ENCODE measurements at regions not wholly inside any gene's neighbourhood (a gene's known extent, or its start where the extent isn't known, plus 50 kb on each side); places are given as distances from the start of the nearest gene placed in this dataset.

DNA sequence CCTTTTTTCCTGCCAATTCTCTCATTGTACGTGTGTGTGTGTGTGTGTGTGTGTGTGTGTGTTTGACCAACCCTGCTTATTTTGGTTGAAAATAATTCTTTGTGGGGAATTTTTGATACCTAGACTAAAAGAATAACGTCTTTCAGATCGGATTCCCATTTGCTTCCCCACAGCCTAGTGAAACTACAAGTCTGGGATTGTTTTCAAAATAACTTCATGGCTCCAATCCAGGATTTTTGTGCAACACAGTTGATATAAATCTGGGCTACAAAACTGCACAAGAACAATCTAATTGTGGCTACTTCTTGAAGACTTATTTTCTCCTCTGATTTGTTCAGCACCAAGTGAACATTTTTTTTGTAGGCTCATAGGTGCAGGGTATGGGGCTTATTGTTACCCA lies 332.8 kb upstream of the MIR17HG start:
- BruUV-seq (replicated peaks) = no TSS peak
- TF ChIP-seq CHD1 (IDR thresholded peaks at IDR 0.05; ENCODE audit: low read depth, low read length) (no peak), RFX5 (IDR thresholded peaks at IDR 0.05; ENCODE audit: low read depth, low read length) (no peak), BHLHE40 (IDR thresholded peaks at IDR 0.05; ENCODE audit: low read depth, low read length) (no peak), CEBPB (IDR thresholded peaks at IDR 0.05; ENCODE audit: low read depth, low read length) (no peak), RAD21 (IDR thresholded peaks at IDR 0.05; ENCODE audit: low read length) (no peak), MAFK (IDR thresholded peaks at IDR 0.05; ENCODE audit: low read depth, low read length) (no peak), SMC3 (IDR thresholded peaks at IDR 0.05; ENCODE audit: low read depth, low read length) (no peak), FOS (IDR thresholded peaks at IDR 0.05; ENCODE audit: low read depth, low read length) (no peak), RCOR1 (IDR thresholded peaks at IDR 0.05; ENCODE audit: insufficient replicate concordance, low read length) (no peak), MXI1 (IDR thresholded peaks at IDR 0.05; ENCODE audit: borderline replicate concordance, low read depth, low read length) (no peak), POLR2A (IDR thresholded peaks at IDR 0.05; ENCODE audit: low read depth, low read length) (no peak), MAZ (IDR thresholded peaks at IDR 0.05; ENCODE audit: borderline replicate concordance, low read depth, low read length) (no peak), NFE2L2 (IDR thresholded peaks at IDR 0.05; ENCODE audit: low read depth, low read length) (no peak)
- TF ChIP-seq, protein P1, sequence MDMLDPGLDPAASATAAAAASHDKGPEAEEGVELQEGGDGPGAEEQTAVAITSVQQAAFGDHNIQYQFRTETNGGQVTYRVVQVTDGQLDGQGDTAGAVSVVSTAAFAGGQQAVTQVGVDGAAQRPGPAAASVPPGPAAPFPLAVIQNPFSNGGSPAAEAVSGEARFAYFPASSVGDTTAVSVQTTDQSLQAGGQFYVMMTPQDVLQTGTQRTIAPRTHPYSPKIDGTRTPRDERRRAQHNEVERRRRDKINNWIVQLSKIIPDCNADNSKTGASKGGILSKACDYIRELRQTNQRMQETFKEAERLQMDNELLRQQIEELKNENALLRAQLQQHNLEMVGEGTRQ (IDR thresholded peaks at IDR 0.05; ENCODE audit: low read depth, low read length) = no peak
- TF ChIP-seq, protein P2, sequence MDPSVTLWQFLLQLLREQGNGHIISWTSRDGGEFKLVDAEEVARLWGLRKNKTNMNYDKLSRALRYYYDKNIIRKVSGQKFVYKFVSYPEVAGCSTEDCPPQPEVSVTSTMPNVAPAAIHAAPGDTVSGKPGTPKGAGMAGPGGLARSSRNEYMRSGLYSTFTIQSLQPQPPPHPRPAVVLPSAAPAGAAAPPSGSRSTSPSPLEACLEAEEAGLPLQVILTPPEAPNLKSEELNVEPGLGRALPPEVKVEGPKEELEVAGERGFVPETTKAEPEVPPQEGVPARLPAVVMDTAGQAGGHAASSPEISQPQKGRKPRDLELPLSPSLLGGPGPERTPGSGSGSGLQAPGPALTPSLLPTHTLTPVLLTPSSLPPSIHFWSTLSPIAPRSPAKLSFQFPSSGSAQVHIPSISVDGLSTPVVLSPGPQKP (IDR thresholded peaks at IDR 0.05; ENCODE audit: borderline replicate concordance, low read depth, low read length) = no peak
- TF ChIP-seq, protein P3, sequence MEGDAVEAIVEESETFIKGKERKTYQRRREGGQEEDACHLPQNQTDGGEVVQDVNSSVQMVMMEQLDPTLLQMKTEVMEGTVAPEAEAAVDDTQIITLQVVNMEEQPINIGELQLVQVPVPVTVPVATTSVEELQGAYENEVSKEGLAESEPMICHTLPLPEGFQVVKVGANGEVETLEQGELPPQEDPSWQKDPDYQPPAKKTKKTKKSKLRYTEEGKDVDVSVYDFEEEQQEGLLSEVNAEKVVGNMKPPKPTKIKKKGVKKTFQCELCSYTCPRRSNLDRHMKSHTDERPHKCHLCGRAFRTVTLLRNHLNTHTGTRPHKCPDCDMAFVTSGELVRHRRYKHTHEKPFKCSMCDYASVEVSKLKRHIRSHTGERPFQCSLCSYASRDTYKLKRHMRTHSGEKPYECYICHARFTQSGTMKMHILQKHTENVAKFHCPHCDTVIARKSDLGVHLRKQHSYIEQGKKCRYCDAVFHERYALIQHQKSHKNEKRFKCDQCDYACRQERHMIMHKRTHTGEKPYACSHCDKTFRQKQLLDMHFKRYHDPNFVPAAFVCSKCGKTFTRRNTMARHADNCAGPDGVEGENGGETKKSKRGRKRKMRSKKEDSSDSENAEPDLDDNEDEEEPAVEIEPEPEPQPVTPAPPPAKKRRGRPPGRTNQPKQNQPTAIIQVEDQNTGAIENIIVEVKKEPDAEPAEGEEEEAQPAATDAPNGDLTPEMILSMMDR (conservative IDR thresholded peaks at IDR 0.05; ENCODE audit: low read depth, low read length) = no peak
- Histone ChIP-seq H3K4me2 (ENCODE audit: low read depth, low read length) (no peak overlapping the region), H2AK5ac (ENCODE audit: low read depth, low read length) (no peak overlapping the region), H3K79me1 (ENCODE audit: low read depth in 1 of 2, low read length in 2 of 2) (no peaks in the 10 kb centered on the region), H3K27me3 (ENCODE audit: control insufficient read depth, insufficient read depth, low read length) (no peaks in the 10 kb centered on the region), H3K23ac (ENCODE audit: low read depth, low read length) (no peak overlapping the region), H3K27ac (ENCODE audit: insufficient read depth, low read length) (no peak overlapping the region), H2BK20ac (ENCODE audit: low read depth, low read length) (no peak overlapping the region), H3K4me3 (ENCODE audit: insufficient read depth, low read depth, low read length) (no peak overlapping the region), H3K14ac (replicated peaks; ENCODE audit: low read depth, low read length) (no peak overlapping the region), H2BK5ac (ENCODE audit: low read depth, low read length, poor library complexity, severe bottlenecking) (no peak overlapping the region), H3K36me3 (ENCODE audit: control insufficient read depth, insufficient read depth, low read length) (no peaks in the 10 kb centered on the region), H3K4me1 (ENCODE audit: control insufficient read depth, insufficient read depth, low read length) (no peaks in the 10 kb centered on the region), H3K56ac (ENCODE audit: extremely low read depth, insufficient read depth, low read length) (no peak overlapping the region), H4K8ac (ENCODE audit: low read depth in 2 of 2, low read length in 2 of 2) (no peak overlapping the region), H2AFZ (replicated peaks; ENCODE audit: low read length, poor library complexity) (no peak overlapping the region), H3K9ac (ENCODE audit: low read depth, low read length) (no peak overlapping the region), H4K5ac (ENCODE audit: low read depth, low read length) (no peak overlapping the region), H3K4ac (ENCODE audit: low read depth, low read length) (no peak overlapping the region), H2AK9ac (replicated peaks; ENCODE audit: low read depth, low read length, poor library complexity) (no peak overlapping the region), H4K91ac (ENCODE audit: insufficient read depth, low read depth, low read length) (no peak overlapping the region), H2BK15ac (ENCODE audit: low read depth, low read length) (no peak overlapping the region), H2BK120ac (ENCODE audit: low read depth, low read length) (no peak overlapping the region), H3K9me1 (ENCODE audit: insufficient read depth, low read length) (no peaks in the 10 kb centered on the region), H3K9me3 (ENCODE audit: control insufficient read depth, insufficient read depth, low read length) (no peaks in the 10 kb centered on the region), H4K20me1 (ENCODE audit: insufficient read depth, low read length) (no peaks in the 10 kb centered on the region), H3K18ac (ENCODE audit: low read depth, low read length) (no peak overlapping the region)
- ChIA-PET CTCF (no interaction called here), POLR2A (ENCODE audit: unreplicated experiment) (no interaction called here)
- in situ Hi-C loops (cut with MboI; ENCODE audit: low sequenced_read_pairs) (no loop called here), dilution Hi-C loops (cut with HindIII; ENCODE audit: low sequenced_read_pairs, unreplicated experiment) (no loop called here), intact Hi-C loops (cut with micrococcal nuclease) (loop anchor here (2.0 kb wide), 1 partner anchor 128 kb away; no protein-coding TSS in a partner anchor)
- WGBS, 2 experiments (ENCODE audit: extremely low coverage in 2 of 2, insufficient read length in 1 of 2) = no CpG with 5 or more reads among the region's 3 CpGs
- no peak for DNase-seq
- no peak for ATAC-seq (ENCODE audit: low read depth)

Measured in IMR-90 (cell line).